ENCODE measurements at regions not wholly inside any gene's neighbourhood (a gene's known extent, or its start where the extent isn't known, plus 50 kb on each side); places are given as distances from the start of the nearest gene placed in this dataset.

DNA sequence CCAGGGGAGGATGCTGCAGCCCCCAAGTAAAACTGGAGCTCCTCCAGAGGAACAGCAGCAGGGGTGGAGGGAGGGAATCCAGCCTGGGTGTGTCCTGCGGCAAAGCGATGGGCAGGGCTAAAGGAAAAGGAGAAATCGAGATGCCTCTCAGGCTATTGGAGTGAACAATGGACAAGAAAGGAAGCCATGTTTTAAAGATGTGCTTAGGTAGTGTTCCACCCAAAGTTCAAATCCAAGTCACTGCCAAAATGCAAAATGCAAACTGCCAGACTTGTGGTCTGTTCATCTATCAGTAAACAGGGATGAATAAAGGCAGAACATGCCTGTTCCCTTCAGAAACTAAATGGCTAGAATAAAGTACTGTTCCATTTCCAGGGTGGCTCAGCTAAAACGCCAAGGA is 197.5 kb upstream of the NSMCE3 start:
- ATAC-seq (no peak), FAIRE-seq (no peak), DNase-seq (ENCODE audit: low read depth in 1 of 2, low spot score in 1 of 2) (no peak)
- Histone ChIP-seq H3K4me3 (no peak overlapping the region), H3K4me1 (peaks cover 19% of the 10 kb centered on the region), H3K4me2 (no peak overlapping the region), H3K9me3 (no peaks in the 10 kb centered on the region), H3K27ac (no peak overlapping the region)
- CTCF ChIA-PET: interaction anchor here (1.6 kb wide), 1 partner anchor 8 kb away, joined by 4 read pairs; no protein-coding TSS in a partner anchor
- POLR2A ChIA-PET: no interaction called here
- 56% methylated on average over 4 of the region's 4 CpGs for WGBS (ENCODE audit: missing lambda C conversion rate)
- TF ChIP-seq HDAC2 (IDR thresholded peaks at IDR 0.05): no peak
- TF ChIP-seq TFCP2L1 (CRISPR knock-in tag; IDR thresholded peaks at IDR 0.05): no peak
- TF ChIP-seq RAD21 (conservative IDR thresholded peaks at IDR 0.05 in 1 of 2, IDR thresholded peaks at IDR 0.05 in 1 of 2): no peak
- no peak for TF ChIP-seq RFX5 (IDR thresholded peaks at IDR 0.05)
- TF ChIP-seq EHMT2 (IDR thresholded peaks at IDR 0.05; ENCODE audit: low read depth): no peak
- TF ChIP-seq KDM1A (IDR thresholded peaks at IDR 0.05; ENCODE audit: low read depth): no peak
- TF ChIP-seq, protein P1, sequence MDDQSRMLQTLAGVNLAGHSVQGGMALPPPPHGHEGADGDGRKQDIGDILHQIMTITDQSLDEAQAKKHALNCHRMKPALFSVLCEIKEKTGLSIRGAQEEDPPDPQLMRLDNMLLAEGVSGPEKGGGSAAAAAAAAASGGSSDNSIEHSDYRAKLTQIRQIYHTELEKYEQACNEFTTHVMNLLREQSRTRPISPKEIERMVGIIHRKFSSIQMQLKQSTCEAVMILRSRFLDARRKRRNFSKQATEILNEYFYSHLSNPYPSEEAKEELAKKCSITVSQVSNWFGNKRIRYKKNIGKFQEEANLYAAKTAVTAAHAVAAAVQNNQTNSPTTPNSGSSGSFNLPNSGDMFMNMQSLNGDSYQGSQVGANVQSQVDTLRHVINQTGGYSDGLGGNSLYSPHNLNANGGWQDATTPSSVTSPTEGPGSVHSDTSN (IDR thresholded peaks at IDR 0.05): no peak
- TF ChIP-seq, protein P2, sequence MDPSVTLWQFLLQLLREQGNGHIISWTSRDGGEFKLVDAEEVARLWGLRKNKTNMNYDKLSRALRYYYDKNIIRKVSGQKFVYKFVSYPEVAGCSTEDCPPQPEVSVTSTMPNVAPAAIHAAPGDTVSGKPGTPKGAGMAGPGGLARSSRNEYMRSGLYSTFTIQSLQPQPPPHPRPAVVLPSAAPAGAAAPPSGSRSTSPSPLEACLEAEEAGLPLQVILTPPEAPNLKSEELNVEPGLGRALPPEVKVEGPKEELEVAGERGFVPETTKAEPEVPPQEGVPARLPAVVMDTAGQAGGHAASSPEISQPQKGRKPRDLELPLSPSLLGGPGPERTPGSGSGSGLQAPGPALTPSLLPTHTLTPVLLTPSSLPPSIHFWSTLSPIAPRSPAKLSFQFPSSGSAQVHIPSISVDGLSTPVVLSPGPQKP (IDR thresholded peaks at IDR 0.05; ENCODE audit: low read depth, low read length): no peak
- TF ChIP-seq ZC3H11A (IDR thresholded peaks at IDR 0.05): no peak
- TF ChIP-seq CHD4 (IDR thresholded peaks at IDR 0.05; ENCODE audit: borderline replicate concordance): no peak
- no peak for TF ChIP-seq KDM5A (IDR thresholded peaks at IDR 0.05)
- TF ChIP-seq TP53 (CRISPR knock-in tag; IDR thresholded peaks at IDR 0.05): no peak
- TF ChIP-seq CHD2 (IDR thresholded peaks at IDR 0.05; ENCODE audit: low read length, partially characterized antibody): no peak
- TF ChIP-seq HOXA7 (CRISPR knock-in tag; IDR thresholded peaks at IDR 0.05): no peak
- TF ChIP-seq, protein P3, sequence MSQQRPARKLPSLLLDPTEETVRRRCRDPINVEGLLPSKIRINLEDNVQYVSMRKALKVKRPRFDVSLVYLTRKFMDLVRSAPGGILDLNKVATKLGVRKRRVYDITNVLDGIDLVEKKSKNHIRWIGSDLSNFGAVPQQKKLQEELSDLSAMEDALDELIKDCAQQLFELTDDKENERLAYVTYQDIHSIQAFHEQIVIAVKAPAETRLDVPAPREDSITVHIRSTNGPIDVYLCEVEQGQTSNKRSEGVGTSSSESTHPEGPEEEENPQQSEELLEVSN (IDR thresholded peaks at IDR 0.05; ENCODE audit: borderline replicate concordance, low read depth): no peak
- TF ChIP-seq POLR2AphosphoS2 (conservative IDR thresholded peaks at IDR 0.05; ENCODE audit: low read length): no peak
- no peak for TF ChIP-seq ZFP36 (IDR thresholded peaks at IDR 0.05; ENCODE audit: borderline replicate concordance, partially characterized antibody)
- no peak for TF ChIP-seq FOSB (CRISPR knock-in tag; IDR thresholded peaks at IDR 0.05)
- no peak for TF ChIP-seq FOXS1 (CRISPR knock-in tag; IDR thresholded peaks at IDR 0.05)

DNA sequence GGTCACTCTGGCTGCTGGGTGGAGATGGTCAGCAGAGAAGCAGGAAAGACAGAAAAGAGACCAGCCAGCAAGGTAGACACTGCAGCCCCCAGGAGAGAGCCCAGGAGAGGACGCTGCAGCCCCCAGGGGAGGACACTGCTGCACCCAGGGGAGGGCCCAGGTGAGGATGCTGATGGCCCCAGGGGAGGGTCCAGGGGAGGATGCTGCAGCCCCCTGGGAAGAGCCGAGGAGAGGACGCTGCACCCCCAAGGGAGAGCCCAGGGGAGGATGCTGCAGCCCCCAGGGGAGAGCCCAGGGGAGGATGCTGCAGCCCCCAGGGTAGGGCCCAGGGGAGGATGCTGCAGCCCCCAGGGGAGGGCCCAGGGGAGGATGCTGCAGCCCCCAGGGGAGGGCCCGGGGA is 196.7 kb upstream of the NSMCE3 start:
- FAIRE-seq (no peak), ATAC-seq (no peak), DNase-seq (ENCODE audit: low read depth in 1 of 2, low spot score in 1 of 2) (no peak)
- WGBS (ENCODE audit: missing lambda C conversion rate): 54% methylated on average over 3 of the region's 4 CpGs
- CTCF ChIA-PET: no interaction called here
- POLR2A ChIA-PET: no interaction called here
- Histone ChIP-seq H3K4me3 (no peak overlapping the region), H3K4me2 (no peak overlapping the region), H3K9me3 (no peaks in the 10 kb centered on the region), H3K27ac (no peak overlapping the region), H3K4me1 (peaks cover 13% of the 10 kb centered on the region)
- TF ChIP-seq CBX2 (IDR thresholded peaks at IDR 0.05; ENCODE audit: borderline replicate concordance, low read depth) (no peak), TFCP2L1 (CRISPR knock-in tag; IDR thresholded peaks at IDR 0.05) (no peak), POLR2A (IDR thresholded peaks at IDR 0.05; ENCODE audit: low read length) (no peak), FOSL2 (IDR thresholded peaks at IDR 0.05) (no peak), FOSL2 (CRISPR knock-in tag; IDR thresholded peaks at IDR 0.05) (no peak), EP300 (IDR thresholded peaks at IDR 0.05) (no peak), HEYL (CRISPR knock-in tag; IDR thresholded peaks at IDR 0.05) (no peak), ZFP36 (IDR thresholded peaks at IDR 0.05; ENCODE audit: borderline replicate concordance, partially characterized antibody) (no peak), RNF2 (IDR thresholded peaks at IDR 0.05; ENCODE audit: borderline replicate concordance, low read depth) (no peak), MAFK (IDR thresholded peaks at IDR 0.05; ENCODE audit: partially characterized antibody) (no peak)
- TF ChIP-seq, protein P4, sequence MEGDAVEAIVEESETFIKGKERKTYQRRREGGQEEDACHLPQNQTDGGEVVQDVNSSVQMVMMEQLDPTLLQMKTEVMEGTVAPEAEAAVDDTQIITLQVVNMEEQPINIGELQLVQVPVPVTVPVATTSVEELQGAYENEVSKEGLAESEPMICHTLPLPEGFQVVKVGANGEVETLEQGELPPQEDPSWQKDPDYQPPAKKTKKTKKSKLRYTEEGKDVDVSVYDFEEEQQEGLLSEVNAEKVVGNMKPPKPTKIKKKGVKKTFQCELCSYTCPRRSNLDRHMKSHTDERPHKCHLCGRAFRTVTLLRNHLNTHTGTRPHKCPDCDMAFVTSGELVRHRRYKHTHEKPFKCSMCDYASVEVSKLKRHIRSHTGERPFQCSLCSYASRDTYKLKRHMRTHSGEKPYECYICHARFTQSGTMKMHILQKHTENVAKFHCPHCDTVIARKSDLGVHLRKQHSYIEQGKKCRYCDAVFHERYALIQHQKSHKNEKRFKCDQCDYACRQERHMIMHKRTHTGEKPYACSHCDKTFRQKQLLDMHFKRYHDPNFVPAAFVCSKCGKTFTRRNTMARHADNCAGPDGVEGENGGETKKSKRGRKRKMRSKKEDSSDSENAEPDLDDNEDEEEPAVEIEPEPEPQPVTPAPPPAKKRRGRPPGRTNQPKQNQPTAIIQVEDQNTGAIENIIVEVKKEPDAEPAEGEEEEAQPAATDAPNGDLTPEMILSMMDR (IDR thresholded peaks at IDR 0.05): no peak
- TF ChIP-seq, protein P5, sequence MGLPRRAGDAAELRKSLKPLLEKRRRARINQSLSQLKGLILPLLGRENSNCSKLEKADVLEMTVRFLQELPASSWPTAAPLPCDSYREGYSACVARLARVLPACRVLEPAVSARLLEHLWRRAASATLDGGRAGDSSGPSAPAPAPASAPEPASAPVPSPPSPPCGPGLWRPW (IDR thresholded peaks at IDR 0.05): no peak
- TF ChIP-seq, protein P6, sequence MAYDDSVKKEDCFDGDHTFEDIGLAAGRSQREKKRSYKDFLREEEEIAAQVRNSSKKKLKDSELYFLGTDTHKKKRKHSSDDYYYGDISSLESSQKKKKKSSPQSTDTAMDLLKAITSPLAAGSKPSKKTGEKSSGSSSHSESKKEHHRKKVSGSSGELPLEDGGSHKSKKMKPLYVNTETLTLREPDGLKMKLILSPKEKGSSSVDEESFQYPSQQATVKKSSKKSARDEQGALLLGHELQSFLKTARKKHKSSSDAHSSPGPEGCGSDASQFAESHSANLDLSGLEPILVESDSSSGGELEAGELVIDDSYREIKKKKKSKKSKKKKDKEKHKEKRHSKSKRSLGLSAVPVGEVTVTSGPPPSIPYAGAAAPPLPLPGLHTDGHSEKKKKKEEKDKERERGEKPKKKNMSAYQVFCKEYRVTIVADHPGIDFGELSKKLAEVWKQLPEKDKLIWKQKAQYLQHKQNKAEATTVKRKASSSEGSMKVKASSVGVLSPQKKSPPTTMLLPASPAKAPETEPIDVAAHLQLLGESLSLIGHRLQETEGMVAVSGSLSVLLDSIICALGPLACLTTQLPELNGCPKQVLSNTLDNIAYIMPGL (CRISPR knock-in tag; IDR thresholded peaks at IDR 0.05; ENCODE audit: borderline replicate concordance): no peak
- TF ChIP-seq, protein P3 (IDR thresholded peaks at IDR 0.05; ENCODE audit: borderline replicate concordance, low read depth): no peak
- TF ChIP-seq, protein P7, sequence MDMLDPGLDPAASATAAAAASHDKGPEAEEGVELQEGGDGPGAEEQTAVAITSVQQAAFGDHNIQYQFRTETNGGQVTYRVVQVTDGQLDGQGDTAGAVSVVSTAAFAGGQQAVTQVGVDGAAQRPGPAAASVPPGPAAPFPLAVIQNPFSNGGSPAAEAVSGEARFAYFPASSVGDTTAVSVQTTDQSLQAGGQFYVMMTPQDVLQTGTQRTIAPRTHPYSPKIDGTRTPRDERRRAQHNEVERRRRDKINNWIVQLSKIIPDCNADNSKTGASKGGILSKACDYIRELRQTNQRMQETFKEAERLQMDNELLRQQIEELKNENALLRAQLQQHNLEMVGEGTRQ (IDR thresholded peaks at IDR 0.05): no peak
- TF ChIP-seq, protein P8, sequence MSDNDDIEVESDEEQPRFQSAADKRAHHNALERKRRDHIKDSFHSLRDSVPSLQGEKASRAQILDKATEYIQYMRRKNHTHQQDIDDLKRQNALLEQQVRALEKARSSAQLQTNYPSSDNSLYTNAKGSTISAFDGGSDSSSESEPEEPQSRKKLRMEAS (IDR thresholded peaks at IDR 0.05): no peak
